ENCODE measurements at regions not wholly inside any gene's neighbourhood (a gene's known extent, or its start where the extent isn't known, plus 50 kb on each side); places are given as distances from the start of the nearest gene placed in this dataset.

DNA sequence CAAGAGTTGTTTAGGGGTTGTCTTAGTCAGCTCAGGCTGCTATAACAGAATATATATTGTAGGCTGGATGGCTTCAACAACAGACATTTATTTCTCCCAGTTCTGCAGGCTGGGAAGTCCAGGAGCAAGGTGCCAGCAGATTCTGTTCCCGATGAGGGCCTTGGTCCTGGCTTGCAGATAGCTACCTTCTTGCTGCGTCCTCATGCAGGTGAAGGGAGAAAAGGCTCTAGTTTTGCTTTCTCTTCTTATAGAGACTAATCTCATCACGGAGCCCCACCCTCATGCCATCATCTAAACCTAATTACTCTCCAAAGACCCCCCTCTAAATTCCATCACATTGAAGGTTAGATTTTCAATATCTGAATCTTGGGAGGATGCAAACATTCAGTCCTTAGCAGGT is 246.0 kb upstream of the ANKRD55 start:
- DNase-seq = no peak

- DNase-seq = no peak
These were observed 244.9 kb upstream of the ANKRD55 start for GRCh38 chr5:56478062-56478461.

DNA sequence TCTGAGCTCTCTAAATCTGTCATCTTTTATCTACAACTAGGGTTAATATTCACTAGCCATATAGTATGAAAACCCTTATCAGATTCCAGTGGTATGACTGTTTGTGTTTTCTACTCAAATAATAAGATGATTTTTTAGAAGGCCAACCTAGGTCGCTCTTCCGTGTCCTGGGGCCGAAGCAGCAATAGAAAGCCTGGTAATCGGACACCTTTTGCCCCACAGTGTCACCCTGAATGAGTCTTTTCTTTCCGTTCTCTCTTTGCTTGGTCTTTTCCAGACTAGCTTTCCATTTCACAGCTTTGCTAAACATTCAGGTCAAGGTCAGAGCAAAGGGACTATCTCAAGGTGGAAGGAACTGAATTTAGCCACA is 243.3 kb upstream of the ANKRD55 start:
- DNase-seq = no peak

GRCh38 chr5:56475689-56476486 is 242.8 kb upstream of the ANKRD55 start:
- no peak for DNase-seq

- no peak for DNase-seq
These were observed 238.6 kb upstream of the ANKRD55 start for GRCh38 chr5:56471707-56472106.

GRCh38 chr5:56470007-56470406 is 236.9 kb upstream of the ANKRD55 start:
- DNase-seq = no peak

DNA sequence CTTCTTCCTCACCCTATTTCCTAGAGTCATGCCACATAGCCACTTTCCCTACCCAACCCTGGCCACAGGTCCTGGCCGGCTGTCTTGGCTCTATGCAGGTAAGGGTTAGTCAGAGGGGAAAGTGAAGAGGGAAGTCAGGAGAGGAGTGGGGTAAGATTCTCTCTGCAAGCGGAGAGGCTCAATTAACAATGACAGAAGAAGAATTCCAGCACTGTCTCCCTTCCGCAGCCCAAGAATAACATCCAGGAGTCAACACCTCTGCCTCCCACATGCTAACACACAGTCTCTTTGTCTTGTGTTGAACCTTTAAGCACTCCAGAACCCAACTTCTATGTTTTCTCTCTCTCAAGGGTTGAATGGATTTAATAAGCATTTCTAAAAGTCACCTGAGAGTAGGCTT is 235.1 kb upstream of the ANKRD55 start:
- no peak for DNase-seq

GRCh38 chr5:56467176-56467717 is 234.1 kb upstream of the ANKRD55 start:
- DNase-seq = no peak

DNA sequence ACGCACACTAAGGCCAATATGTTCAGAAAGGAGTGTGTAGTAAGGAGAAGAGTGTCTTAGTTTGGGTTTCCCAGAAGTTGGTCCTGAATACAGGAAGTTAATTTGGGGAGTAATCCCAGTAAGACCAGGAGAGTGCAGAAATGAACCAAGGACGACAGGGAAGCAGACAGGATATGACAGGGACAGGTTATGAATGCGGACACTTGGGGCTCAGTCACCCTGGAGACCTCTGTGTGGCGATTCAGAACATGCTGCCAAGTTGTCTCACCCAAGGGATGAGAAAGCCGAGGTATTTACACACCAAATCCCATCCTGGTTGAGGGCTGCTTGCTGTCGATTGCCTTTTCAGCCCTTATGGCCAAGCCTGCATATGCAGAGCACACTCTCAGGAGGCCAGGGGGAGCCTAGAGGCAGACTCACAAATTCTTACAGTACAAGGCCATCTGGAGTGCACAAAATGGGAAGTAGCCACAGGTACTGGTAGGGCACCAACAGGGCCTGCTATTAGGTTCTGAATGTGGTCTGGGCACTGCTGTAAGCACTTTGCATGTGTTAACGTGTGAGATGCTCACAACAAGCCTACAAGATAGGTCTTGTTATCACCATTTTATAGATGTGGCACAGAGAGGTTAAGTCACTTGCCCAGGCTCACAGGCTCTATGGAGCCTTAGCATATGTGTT is 233.1 kb upstream of the ANKRD55 start:
- no peak for DNase-seq

DNA sequence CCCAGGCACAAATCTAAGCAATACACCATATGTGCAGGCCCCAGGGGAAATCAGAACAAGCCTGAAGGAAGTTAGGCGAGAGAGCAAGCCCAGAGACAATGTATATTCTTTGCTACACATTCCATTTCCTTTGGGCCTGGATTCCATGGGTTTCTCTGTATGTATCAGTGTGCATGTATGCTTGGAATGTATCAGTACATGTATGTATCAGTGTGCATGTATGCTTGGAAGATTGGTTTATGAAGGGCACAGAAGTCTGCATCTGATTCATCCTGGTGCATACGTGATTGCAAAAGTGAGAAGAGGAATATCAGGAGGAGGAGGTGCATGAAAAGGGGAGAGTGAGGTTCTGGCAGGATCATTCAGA is 232.6 kb upstream of the ANKRD55 start:
- DNase-seq = no peak

GRCh38 chr5:56464935-56465768 is 232.0 kb upstream of the ANKRD55 start:
- no peak for DNase-seq

DNA sequence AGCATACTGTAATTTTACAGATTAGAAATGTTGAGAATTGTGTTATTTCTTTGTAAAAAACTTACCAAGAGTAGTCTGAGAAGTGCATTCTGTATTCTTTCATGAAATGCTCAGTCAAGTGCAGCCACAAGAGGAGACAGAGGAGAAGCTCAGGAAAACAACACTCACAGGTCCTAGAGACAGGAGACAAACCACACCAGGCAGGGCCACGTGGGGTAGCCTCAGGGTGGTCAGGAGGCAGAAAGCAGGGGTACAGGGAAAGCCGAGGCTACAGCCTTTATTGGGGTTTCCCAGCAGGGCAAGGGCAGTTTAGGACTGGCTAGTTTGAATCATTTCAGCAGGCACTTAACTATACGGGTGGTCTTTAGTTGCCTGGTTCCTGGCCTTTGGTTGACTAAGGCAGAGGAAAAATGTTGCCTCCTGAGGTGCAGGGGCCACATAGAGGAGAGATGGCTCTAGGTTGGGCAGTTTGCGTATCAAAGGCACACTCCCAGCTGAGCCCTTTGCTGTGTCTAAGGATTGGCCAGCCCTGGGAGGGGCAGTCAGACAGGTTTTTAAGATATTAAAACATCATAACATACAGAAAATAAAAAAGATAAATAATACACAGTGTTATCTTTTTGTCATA is 230.9 kb upstream of the ANKRD55 start:
- DNase-seq = no peak

GRCh38 chr5:56461584-56461983 is 228.5 kb upstream of the ANKRD55 start:
- DNase-seq = no peak

DNA sequence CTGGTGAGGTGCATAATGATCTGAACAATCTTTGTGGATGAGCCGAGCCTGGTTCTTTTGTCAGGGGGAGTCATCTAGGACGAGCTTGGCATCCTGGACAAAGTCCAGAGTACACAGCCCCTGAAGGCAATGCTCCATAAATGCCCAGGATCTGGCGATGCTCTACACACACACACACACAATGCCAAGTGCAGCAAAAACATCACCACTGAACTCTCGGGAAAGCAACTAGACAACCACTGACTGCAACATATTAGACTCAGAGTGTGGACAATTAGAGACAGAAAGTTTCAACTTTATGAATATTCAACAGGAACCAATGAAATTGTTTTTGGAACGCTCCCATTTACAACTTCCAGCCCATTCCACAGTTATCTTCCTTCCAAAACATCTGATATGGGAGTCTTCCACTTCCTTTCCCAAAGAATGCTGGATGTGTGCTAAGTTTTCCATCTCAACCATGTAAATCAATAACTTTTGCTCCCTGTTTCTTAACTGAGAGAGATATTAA is 227.6 kb upstream of the ANKRD55 start:
- no peak for DNase-seq

- no peak for DNase-seq
These were observed 227.0 kb upstream of the ANKRD55 start for GRCh38 chr5:56460195-56460546.

GRCh38 chr5:56459394-56460194 is 226.5 kb upstream of the ANKRD55 start:
- DNase-seq = no peak

- peak; percentile 42 for DNase-seq
These were observed 225.0 kb upstream of the ANKRD55 start for GRCh38 chr5:56457887-56458812.

DNA sequence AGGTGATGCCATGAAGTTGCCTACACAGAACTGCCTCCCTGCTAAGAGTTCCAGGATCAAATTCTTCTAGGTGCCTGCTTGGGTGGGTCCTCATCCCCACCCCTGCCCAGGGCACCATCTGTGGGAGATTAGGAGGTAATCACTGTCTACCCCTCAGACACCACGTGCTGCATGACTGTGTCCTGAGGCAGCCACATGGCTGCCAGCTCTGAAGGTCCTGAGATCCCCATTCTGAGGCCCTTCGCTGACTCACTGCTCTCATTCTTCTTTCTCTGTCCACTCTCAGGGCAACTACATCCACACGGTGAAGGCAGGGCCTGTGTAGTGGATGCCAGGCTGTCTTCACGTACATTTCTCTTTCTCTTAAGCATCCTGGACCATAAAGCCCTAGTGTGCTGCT is 222.9 kb upstream of the ANKRD55 start:
- DNase-seq = peak; percentile 27

- DNase-seq = no peak
These were observed 222.3 kb upstream of the ANKRD55 start for GRCh38 chr5:56455417-56455816.

DNA sequence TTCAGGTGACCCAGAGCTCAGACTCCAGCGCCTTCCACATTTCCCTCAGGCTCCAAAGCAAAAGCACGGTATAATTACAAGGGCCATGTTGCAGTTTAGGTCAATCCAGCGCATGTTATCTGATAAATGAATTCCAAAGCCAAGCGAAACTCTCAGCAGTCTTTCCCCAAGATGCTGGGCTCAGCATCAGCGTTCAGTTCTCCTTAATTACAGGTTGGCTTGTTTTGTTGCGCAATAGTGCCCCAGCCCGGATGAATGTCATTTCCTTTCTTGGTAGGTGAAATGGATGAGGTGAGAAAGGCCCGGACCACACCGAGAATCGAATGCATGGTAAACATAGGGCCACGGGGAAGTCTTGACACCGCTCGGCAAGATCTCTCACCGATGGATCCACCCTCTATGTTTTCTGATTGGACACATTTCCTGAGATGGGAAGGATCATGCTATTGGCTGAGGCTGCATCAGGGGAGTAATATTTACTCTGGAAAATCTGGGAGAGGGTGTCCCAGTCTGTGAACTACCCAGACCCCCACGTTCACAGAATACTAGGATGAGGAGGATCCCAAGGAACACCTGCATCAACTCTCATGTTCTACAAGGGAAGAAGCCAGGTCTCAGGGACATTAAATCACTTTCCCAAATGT is 221.2 kb upstream of the ANKRD55 start:
- no peak for DNase-seq
